Parathyroid adenoma (tissue), 2 donors: ENCODE measurements at regions not wholly inside any gene's neighbourhood (a gene's known extent, or its start where the extent isn't known, plus 50 kb on each side); places are given as distances from the start of the nearest gene placed in this dataset.

ENCODE experiments used
- H2AFZ ChIP-seq: fragments of 300-600 bp; sonication (generic); one replicate; pipeline ENCODE4 v1.7.0; 2017; ENCODE audit warnings: antibody characterized with exemption, mild to moderate bottlenecking
- H3K27ac ChIP-seq: fragments of 300-600 bp; sonication (generic); one replicate; pipeline ENCODE4 v1.7.0; 2017
- H3K27me3 ChIP-seq: fragments of 300-600 bp; sonication (generic); one replicate; pipeline ENCODE4 v1.7.0; 2017; ENCODE audit warnings: low read length; ENCODE audit not compliant: control insufficient read depth, insufficient read depth
- H3K36me3 ChIP-seq: fragments of 300-600 bp; sonication (generic); one replicate; pipeline ENCODE4 v1.7.0; 2017; ENCODE audit warnings: low read length; ENCODE audit not compliant: control insufficient read depth, insufficient read depth
- H3K4me1 ChIP-seq: fragments of 300-600 bp; sonication (generic); one replicate; pipeline ENCODE4 v1.7.0; 2017; ENCODE audit warnings: control low read depth
- H3K4me2 ChIP-seq: fragments of 300-600 bp; sonication (generic); one replicate; pipeline ENCODE4 v1.7.0; 2017; ENCODE audit warnings: low read length
- H3K4me3 ChIP-seq: fragments of 300-600 bp; sonication (generic); one replicate; pipeline ENCODE4 v1.7.0; 2017; ENCODE audit warnings: low read depth, low read length
- H3K79me2 ChIP-seq: fragments of 300-600 bp; sonication (generic); one replicate; pipeline ENCODE4 v1.7.0; 2017; ENCODE audit warnings: control low read depth
- H3K9ac ChIP-seq: fragments of 300-600 bp; sonication (generic); one replicate; pipeline ENCODE4 v1.7.0; 2017; ENCODE audit warnings: mild to moderate bottlenecking
- H3K9me3 ChIP-seq: fragments of 300-600 bp; sonication (generic); one replicate; pipeline ENCODE4 v1.7.0; 2017; ENCODE audit warnings: low read length; ENCODE audit not compliant: control insufficient read depth
- TF ChIP-seq, protein P1 (sequence below): fragments of 300-600 bp; sonication (generic); IDR thresholded peaks from one replicate; pipeline ENCODE4 v1.7.0; 2017; ENCODE audit warnings: antibody characterized with exemption, mild to moderate bottlenecking
- donor health status: primary hyperparathyroidism.

- no peaks in the 10 kb centered on the region for H3K9me3 ChIP-seq
Measured at GRCh38 chr1:95393434-95393833, 159.4 kb downstream of the RWDD3 start.

DNA sequence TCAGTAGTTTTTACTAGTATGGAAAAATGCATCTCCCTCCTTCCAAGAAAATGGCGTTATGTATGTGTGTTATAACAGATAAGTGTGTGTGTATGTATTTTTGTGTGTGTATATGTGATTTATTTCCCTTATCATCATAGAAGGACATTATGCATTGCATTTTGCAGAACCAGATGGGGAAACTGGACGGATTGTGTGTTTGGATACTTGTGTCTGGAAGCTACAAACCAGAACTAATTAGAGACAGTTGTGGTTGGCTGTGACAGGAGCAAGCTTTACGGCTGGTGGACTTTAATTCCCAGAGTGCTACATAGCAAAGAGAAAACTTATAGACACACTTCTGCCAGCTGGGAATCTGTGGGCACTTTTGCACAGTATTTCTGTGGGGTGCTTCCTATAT, 162.5 kb downstream of the RWDD3 start:
- Histone ChIP-seq H3K27ac (no peak overlapping the region), H3K4me1 (no peaks in the 10 kb centered on the region), H2AFZ (no peak overlapping the region), H3K4me2 (no peak overlapping the region), H3K9me3 (no peaks in the 10 kb centered on the region), H3K4me3 (no peak overlapping the region), H3K36me3 (no peaks in the 10 kb centered on the region), H3K27me3 (no peaks in the 10 kb centered on the region), H3K9ac (no peak overlapping the region), H3K79me2 (no peaks in the 10 kb centered on the region)
- TF ChIP-seq, protein P1, sequence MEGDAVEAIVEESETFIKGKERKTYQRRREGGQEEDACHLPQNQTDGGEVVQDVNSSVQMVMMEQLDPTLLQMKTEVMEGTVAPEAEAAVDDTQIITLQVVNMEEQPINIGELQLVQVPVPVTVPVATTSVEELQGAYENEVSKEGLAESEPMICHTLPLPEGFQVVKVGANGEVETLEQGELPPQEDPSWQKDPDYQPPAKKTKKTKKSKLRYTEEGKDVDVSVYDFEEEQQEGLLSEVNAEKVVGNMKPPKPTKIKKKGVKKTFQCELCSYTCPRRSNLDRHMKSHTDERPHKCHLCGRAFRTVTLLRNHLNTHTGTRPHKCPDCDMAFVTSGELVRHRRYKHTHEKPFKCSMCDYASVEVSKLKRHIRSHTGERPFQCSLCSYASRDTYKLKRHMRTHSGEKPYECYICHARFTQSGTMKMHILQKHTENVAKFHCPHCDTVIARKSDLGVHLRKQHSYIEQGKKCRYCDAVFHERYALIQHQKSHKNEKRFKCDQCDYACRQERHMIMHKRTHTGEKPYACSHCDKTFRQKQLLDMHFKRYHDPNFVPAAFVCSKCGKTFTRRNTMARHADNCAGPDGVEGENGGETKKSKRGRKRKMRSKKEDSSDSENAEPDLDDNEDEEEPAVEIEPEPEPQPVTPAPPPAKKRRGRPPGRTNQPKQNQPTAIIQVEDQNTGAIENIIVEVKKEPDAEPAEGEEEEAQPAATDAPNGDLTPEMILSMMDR = no peak

More at GRCh38 chr1:95393434-95393833, 159.4 kb downstream of the RWDD3 start:
- no peaks in the 10 kb centered on the region for H3K27me3 ChIP-seq
- no peaks in the 10 kb centered on the region for H3K4me1 ChIP-seq
- TF ChIP-seq, protein P1 = no peak
- no peak overlapping the region for H3K9ac ChIP-seq
- no peaks in the 10 kb centered on the region for H3K79me2 ChIP-seq
- H3K27ac ChIP-seq = no peak overlapping the region
- no peaks in the 10 kb centered on the region for H3K36me3 ChIP-seq
- no peak overlapping the region for H3K4me2 ChIP-seq
- H2AFZ ChIP-seq = no peak overlapping the region
- H3K4me3 ChIP-seq = no peak overlapping the region

- H3K9me3 ChIP-seq = no peaks in the 10 kb centered on the region
- H3K4me3 ChIP-seq = no peak overlapping the region
- H3K36me3 ChIP-seq = no peaks in the 10 kb centered on the region
- no peak overlapping the region for H3K4me2 ChIP-seq
- no peaks in the 10 kb centered on the region for H3K27me3 ChIP-seq
- H3K4me1 ChIP-seq = no peaks in the 10 kb centered on the region
- H3K9ac ChIP-seq = no peak overlapping the region
- H3K79me2 ChIP-seq = no peaks in the 10 kb centered on the region
- no peak overlapping the region for H2AFZ ChIP-seq
- no peak overlapping the region for H3K27ac ChIP-seq
- TF ChIP-seq, protein P1 = no peak
Measured at GRCh38 chr1:95402780-95403179, 168.8 kb downstream of the RWDD3 start.

- Histone ChIP-seq H3K9ac (no peak overlapping the region), H3K4me1 (no peaks in the 10 kb centered on the region), H3K27ac (no peak overlapping the region), H3K27me3 (no peaks in the 10 kb centered on the region), H2AFZ (no peak overlapping the region), H3K9me3 (no peaks in the 10 kb centered on the region), H3K4me3 (no peak overlapping the region), H3K79me2 (no peaks in the 10 kb centered on the region), H3K4me2 (no peak overlapping the region), H3K36me3 (no peaks in the 10 kb centered on the region)
- TF ChIP-seq, protein P1 = no peak
Measured at GRCh38 chr1:95406279-95406678, 172.3 kb downstream of the RWDD3 start.

DNA sequence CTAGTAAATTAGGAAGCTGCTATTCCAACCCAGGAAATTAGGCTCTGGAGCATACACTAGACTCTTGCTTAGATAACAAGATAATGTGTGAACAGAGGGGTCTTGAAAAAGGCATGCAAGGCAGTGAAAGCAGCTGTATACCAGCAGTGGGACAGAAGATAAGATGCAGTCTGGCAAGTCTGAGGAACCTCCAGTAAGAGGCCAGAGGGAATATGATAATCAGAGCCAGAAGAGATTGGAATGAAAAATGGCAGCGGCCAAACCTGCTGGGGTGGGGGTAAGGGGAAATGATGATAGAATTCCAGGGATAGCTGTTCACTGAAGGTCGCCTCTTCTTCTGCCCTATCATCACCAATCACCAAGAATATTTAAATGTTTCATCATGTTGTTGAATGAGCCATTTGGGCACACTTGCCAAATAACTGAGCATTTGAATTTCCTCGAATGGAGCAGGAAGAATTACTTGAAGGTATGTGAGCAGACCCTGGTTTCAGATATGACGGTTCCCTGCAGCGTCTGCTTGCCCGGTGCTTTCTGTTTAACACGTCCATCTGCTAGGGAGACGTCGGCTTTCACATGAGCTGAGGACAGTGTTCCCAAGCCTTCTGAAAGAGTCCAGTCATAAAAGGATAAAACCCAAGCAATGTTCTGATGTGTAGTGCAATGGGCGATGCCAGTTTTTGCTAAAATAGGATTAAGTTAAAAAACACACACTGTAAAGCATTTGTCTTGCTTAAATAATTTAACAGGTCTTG, 173.3 kb downstream of the RWDD3 start:
- H3K4me3 ChIP-seq = no peak overlapping the region
- no peak overlapping the region for H2AFZ ChIP-seq
- no peaks in the 10 kb centered on the region for H3K79me2 ChIP-seq
- TF ChIP-seq, protein P1 = no peak
- H3K4me1 ChIP-seq = no peaks in the 10 kb centered on the region
- H3K4me2 ChIP-seq = no peak overlapping the region
- H3K27me3 ChIP-seq = no peaks in the 10 kb centered on the region
- H3K9me3 ChIP-seq = no peaks in the 10 kb centered on the region
- H3K27ac ChIP-seq = no peak overlapping the region
- H3K36me3 ChIP-seq = no peaks in the 10 kb centered on the region
- no peak overlapping the region for H3K9ac ChIP-seq
